ENCODE measurements at regions not wholly inside any gene's neighbourhood (a gene's known extent, or its start where the extent isn't known, plus 50 kb on each side); places are given as distances from the start of the nearest gene placed in this dataset.
A peak's percentile ranks its signal among the peaks of the same experiment; 100 is the strongest.

DNA sequence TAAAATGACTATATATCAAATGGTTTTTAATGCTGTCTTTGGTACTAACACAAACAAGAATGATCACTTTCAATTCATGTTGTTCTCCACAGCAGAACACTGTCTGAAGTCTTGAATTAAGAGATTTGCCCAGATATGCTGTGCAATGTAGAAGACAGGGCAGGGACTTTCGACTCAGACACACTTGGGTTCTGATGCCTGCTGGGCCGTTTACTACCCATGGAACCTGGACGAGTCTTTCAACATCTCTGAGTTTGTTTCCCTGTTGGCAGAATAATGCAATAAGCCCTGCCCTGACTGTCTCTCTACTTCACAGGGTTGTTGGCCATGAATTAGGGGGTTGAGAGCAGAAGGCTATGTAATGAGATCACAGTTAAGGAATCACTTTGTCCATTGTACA is 162.6 kb upstream of the TMPO start:
- no peak for DNase-seq

DNA sequence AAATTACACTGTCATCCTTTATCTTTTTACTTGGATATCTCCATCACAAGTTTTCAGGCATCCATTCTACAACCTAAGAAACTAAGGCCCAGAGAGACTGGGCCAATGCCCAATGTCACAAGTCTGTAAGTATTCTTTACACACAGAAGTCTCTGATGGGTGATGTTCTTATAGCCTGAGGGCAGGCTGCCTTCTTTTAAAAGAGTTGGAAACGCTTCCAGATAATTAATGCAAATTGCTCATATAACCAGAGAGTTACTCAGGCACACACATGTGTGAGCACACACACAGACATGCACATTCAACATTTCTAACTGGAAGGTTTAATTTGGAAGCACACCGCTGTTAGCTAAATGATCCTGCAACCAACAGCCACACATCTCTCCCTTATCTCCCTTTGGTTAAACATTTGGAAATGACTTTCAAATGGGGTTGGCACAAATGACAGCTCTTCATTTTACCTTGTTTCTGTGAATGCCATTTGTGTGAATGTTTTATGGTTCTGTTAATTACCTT is 160.8 kb upstream of the TMPO start:
- DNase-seq = no peak

DNA sequence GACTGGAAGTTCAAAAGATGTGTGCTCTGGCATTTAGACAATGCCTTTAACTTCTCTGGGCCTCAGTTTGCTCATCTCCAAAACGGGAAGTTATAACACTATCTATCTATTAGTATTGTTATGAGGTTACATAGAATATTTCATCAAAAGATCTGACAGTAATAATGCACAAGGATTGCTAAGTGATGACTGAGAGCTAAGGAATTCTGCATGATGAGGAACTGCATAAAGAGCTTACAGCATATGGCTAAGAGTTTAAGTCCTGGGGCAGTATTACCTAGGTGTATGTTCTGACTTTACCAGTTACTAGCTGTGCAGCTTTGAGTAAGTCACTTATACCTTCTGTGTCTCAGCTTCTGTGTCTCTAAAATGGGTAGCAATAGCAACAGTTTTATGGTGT is 160.1 kb upstream of the TMPO start:
- no peak for DNase-seq

DNA sequence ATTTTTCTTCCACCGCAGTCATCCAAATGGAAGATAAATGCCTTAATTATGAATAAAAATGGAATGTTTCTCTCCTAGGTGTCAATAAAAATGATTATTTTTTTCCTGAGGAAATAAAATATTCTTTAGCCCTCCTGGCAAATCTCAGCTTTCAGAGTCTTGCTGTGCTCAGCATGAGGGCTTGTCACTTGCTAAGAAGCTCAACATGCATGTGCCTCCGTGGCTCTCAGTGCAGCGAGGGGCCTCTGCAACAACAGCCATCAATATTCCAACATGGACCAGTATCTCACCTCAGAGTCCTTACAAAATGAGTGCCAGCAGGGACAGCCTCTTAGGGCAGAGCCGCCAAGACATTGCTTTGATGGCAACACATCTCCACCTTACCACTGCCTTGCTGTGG is 159.5 kb upstream of the TMPO start:
- DNase-seq = no peak

DNA sequence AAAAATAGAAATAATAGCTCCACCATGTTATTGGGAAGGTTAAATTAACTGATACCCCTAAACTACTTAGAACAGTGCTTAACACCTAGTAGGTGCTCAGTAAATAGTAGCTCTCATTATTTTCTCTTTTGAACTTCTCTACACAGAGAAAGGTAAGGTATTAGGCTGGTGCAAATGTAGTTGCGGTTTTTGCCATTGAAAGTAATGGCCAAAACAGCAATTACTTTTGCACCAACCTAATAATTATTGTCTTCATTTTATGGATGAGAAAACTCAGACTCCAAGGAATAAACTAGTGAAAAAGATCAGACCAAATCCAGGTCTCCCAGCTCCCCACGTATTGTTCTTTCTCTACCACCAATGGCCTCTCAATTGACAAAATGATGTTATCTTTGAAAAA is 157.2 kb upstream of the TMPO start:
- no peak for DNase-seq

DNA sequence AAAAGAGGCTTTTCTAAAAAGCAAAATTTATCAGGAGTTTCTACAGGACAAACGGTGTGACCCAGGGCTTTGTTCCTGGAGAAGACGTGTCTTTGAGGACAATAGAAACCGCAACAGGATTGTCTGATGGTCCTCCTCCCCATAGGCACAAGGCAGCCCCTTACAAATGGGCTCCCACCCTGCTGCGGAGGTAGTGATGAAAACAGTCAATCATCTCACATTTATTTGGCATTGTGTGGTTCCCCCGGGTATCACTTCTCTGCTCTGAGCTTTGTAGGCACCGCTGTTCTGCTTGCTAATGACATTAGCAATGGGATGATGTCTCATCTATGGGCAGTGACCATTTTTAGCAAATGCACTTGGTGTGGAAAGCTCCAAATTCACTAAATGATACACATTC is 155.5 kb upstream of the TMPO start:
- DNase-seq = no peak

DNA sequence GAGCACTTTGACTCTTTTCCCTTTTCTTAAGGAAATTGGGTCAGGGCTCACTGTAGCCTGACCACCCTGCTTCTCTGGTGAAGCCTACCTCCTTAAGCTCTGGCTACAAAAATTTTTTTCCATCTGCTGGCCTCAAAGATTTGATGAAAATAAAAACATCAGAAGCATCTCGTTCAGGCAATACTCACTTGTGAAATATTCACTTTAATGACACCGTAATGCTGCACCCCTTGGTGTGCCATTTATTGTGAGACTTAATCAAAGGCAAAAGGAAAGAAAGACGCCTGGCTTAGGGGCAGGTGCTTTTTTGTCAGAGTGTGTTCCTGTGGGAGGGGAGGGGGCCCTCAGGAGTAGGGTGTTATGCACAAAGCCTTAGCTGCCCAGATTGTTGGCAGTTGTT is 155.0 kb upstream of the TMPO start:
- DNase-seq = no peak

DNA sequence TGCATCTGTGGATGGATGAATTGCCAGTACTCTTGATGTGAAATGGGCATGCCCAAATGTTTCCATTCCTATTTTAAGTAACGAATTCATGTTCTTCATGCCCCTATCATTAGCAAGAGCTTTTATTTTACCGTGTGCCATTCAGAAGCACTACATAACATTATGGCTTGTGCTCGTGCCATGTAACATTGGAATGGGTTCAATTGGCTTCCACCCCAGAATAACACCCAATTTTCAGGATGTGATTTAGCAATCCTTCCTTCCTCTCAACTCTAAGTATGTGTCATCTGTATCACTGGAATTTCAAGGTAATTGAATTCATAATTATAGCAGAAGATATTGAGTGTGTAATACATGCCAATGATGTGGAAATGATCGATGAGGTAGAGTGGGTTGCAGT is 145.8 kb upstream of the TMPO start:
- DNase-seq = no peak

DNA sequence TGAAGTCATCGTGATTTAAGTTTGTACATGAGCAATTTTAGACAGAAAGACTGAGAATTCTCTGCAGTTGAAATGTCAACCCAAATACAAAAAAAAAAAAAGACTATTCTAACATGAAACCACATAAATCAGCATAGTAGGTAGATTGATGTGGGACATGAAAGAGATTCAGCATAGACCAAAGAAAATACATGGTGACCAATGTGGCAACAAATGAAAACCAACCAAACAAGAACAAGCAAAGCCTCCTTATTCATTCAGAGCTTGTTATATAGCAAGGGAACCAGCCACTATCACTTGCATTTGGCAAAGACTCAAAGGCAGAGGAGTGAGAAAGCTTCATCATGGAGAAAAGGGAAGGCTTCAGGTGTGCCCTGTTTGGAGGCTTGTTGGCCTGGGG is 144.4 kb upstream of the TMPO start:
- no peak for DNase-seq

DNA sequence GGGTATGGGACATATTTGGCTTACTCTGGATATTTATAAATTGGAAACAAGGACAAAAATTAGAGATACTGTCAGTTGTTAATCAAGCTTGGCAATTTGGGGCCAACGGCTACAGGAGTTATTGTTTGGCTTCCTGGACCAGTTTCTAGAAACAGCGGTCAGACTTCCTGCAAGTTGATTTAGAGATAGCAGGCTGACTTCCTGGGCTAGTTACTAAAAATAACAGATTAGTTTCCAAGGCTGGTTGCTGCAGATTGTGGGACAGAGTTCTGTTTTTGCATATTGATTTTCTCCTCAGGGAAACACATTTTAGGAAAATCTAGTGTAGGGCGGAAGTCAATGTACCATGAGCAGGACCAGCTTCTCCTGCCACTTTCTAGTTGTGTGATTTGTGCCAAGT is 144.0 kb upstream of the TMPO start:
- DNase-seq = no peak

DNA sequence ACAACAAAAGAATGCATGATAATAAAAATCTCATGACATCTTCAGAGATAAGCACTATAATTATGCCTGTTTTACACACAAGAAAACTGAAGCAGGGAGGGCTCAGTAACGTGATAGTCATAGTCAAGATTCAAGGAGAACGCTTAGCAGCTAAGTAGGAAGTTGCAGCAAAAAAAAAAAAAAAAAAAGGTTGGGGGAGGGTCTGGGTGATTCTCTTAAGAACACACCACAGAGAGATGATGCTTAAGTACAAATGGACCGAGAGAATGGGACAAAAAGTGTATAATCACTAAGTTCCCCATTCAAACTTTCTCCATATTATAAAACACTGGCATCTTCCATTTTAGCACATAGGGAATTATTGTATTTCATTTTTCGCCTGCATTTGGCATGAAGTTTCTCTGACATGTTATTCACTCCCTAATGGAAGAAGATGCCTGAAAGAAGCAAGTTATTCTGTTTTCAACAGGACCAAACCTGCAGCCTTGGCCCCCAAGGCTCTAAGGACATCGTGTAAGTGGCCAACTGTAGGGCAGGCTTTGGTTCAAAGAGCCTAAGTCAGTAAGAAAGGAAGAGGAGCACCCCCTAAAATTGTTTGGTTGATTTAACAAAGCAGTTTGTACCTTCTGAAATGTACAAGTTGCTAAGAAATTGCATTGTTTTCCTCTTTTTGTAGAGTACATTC is 142.9 kb upstream of the TMPO start:
- DNase-seq = no peak

DNA sequence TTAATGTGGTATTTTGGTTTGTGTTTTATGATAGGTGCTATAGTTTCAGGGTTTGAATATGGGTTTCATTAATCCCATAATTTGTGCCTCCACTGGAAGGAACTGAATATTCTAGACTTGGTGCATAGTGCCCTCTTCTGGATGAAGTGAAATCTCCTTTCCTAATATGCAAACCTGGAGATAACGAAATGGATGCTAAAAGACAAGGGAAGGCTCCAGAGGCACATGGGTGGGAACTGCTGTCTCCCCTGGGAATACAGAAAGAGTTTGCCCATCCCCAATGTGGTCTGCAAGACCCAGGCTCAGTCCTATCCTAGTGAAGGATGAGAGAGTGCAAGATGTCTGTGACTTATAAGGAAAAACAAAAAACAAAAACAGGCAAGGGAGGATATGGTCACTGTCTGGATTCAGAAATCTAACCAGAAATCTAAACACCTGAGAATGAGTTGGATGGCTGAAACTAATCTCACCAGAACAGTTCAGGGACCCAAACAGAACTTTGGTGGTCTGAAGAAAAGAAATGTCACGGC is 142.3 kb upstream of the TMPO start:
- DNase-seq = no peak

DNA sequence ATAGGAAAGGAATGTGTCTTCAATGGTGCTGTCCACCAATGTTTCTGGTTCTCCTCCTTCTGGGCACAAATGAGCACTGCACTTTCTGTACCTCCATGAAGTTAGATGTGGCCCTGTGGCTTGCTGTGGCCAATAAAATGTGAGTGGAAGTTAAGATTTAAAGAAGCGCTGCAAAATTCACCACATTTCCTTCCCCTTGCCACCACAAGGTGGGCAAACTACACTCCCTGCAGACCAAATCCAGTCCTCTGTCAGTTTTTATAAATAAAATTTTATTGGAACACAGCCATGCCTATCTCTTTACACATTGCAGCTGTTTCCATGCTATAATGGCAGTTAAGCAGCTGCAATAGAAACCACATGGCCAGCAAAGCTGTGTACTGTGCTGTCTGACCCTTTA is 141.4 kb upstream of the TMPO start:
- DNase-seq = no peak

DNA sequence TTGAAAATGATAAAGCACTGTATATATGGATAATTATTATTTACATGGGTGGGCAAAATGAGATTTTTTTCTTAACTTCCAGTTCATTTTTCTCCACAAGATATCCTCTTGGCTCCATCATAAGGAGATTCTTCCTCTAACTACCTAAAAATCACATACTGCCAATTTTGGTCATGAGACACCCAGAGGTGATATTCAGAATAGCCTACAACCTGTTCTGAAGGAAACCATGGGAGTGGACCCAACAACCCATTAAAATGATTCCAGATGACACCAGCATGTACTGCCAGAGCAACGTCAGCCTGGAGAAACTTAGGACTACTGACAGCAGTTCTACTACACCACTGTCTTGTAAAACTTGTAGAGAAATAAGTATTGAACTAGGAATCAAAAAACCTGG is 136.3 kb upstream of the TMPO start:
- DNase-seq = no peak

DNA sequence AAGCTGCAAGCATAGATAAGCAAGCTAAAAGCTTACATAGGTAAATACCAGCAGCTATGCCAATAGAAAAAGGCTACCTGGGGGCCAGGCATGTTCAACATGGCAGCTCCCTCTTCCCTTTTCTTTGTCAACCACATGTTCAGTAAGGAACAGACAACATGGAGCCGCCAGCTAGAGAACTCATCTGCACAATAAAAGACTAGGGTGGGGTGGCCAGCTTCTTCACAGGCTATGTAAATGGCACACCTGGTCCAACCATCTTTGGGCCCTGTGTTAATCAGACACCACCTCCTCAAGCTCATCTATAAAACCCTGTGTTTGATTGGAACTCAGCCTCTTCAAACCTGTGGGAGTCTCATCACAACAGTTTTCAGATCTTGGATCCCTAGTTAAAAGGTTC is 129.7 kb upstream of the TMPO start:
- no peak for DNase-seq

DNA sequence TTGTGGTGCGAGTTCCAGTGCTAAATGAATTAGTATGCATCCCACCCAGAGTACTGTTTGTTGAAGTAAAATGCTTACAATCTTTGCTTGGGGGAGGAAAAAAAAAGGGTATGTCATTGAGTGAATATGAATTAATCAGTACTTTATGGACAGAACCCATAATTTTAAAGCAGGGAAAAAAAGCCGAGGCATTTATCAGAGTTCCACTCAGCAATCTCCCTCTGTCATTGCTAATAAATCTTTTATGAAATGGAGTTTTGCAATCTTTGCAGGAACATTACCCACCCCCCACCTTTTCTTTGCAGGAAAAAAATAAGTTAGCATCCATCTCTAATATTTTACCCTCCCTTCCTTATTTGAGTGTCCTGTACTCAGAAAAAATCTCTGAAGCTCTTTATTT is 127.9 kb upstream of the TMPO start:
- DNase-seq = no peak

DNA sequence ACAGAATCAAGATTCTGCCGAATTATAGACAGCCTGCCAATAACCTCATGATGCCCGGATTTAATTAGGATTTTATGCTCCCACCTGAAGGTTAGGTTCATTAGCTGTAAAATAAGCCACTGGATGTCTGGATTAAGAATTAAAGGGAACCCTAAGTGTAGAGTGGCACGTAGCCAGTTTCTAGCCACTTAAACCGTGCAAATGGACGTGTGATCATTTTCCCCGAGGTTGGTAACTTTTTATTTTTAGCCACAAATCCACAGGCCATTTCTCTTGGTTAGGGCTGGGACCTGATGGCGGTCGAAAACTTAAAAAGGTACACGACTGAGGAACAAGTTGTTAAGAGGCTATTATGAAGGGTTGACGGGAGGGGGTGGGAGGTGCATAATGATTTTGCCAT is 127.3 kb upstream of the TMPO start:
- no peak for DNase-seq

DNA sequence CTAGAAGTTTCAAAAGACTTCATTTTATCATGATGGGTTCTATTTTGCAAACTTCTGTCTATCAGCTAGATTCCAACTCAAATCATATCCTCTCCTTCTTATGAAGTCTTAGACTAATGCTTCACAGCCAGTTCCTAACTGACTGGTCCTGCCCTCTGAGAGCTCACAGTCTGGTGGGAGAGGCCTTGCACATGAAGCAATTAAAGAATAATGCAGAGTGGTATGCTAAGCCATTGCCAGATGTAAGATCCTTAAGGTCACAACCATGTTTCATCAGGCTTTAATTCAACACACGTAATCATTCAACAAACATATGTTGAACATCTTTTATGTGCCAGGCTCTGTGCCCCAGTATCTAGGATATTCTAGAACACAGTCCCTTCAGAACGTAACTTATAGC is 125.8 kb upstream of the TMPO start:
- DNase-seq = no peak

DNA sequence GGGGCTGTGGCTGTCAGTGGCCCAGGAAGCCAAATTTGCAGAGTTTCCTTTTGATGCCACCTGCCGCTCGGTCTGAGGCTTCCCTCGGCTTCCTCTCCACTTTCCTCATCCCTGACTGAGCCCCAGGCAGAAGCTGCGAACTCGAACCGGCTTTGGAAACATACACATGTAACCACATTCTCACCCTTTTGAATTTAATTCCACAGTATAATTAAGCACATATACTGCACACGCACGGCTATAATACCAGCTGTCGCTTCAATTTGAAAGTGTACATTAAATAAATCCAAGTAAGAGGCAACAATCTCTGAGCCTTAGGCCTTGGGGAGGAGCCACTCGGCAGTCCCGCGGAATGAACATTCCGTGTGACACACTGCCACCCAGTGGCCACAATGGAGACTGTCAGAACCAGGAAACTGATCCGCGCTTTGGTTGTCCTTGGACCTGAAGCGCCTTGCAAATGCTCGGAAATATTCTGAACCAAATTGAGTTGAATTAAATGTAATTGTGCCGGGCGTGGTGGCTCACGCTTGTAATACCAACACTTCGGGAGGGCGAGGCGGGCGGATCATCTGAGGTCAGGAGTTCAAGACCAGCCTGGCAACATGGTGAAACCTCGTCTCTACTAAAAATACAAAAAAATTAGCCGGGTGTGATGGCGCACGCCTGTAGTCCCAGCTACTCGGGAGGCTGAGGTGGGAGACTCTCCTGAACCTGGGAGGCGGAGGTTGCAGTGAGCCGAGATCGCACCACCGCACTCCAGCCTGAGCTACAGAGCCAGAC is 117.9 kb upstream of the TMPO start:
- peak; percentile 91 for DNase-seq

DNA sequence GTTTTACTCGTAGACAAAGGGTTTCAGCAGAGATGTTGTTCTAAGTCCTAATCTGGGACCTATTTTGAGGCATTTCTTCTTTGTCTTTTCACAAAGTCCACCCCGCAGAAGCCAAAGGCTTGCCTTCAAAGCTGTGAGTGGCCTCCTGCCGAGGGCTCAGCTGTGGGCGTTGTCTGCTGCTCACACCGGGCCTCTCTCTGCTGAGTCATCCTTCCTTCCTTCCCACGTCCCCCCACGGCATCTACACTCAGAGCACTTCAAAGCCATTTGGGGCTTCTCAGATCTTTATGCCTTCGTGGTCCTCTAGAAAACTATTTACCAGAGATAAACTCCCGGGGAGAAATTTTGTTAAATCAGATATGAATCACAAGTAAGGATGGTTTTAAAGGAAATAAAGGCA is 115.9 kb upstream of the TMPO start:
- DNase-seq = no peak

DNA sequence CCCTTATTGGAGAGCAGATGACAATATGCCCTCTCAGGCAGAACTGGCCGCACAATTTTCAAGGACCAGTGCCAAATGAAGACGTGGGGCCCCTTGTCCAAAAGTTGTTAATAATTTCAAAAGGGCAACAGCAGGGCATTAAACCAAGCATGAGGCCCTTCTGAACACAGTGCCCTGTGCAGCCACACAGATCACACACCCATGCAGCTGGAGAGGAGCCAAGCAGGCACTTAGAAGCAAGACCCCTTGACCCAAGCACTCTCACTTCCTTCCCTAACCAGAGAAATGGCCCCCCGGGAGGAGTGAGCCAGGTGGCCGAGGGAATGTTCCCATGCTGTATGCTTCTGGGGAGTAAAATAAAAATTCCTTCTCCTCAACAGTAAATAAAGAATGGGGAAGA is 114.0 kb upstream of the TMPO start:
- no peak for DNase-seq

DNA sequence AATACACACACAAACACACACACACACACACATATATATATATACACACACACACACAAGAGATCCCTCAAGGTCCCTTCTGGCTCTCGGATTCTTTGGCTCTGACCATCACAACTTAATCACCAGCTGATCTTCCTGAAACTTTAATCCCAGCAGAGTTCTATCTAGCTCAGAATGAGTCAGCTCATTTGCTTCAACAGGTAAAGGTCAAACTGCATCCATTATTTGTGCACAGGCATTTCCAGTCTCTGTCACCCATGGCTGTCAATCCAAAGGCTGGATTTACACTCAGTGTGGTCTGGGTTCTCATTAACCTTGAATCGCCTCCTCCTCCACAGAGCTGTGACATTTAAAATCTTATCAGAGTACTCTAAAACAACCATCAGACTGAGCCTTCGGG is 113.3 kb upstream of the TMPO start:
- DNase-seq = no peak

DNA sequence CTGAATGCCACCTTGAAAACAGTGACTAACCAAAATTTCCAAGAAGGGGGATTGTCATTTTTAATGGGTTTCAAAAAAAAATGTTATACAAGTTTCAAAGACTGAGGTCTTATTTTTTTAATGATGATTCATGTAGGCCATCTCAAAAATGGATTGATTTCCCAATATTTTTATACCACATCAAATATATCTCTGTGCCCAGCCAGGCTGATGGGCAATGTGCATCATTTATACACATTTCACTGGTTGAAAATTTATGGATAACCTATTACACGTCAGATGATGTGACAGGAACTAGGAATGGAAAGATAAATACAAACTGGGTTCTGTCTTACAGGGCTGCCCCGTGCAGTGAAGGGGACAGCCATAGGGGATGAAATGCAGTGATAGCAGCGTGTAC is 112.7 kb upstream of the TMPO start:
- DNase-seq = no peak

DNA sequence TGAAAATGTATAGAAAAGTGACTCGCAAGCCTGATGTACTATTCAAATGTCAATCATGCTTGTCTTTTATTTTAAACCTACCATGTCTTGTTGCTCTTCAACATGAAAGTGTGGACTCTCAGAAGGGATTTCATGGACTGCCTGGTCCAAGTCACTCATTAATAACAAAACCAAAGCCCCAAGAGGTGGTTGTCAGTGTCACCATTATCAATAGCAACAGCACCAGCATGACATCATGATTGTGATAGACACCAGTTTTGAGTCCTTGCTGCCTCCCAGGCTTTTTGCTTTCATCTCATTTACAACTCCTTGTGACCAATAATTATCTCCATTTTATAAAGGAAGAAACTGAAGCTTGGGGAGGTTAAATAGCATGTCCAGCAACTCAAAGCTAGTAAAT is 112.0 kb upstream of the TMPO start:
- DNase-seq = no peak

Data from skin of body (tissue), 1 donor.